Thyroid gland (tissue), 4 donors: ENCODE measurements at regions not wholly inside any gene's neighbourhood (a gene's known extent, or its start where the extent isn't known, plus 50 kb on each side); places are given as distances from the start of the nearest gene placed in this dataset.

ENCODE experiments used
- DNase-seq, 2 donors: peaks; one replicate each; pipeline ENCODE4 v3.0.0-alpha.2; 2019
- H3K27ac ChIP-seq, 3 donors: fragments of 200-600 bp; sonication (generic); 1 replicate in 2 of 3; 2 replicates in 1 of 3; pipeline ENCODE4 v1.5.1; 2016 to 2019; ENCODE audit warnings: mild to moderate bottlenecking in 1 of 3, moderate library complexity in 1 of 3
- H3K27me3 ChIP-seq: fragments of 200-600 bp; sonication (generic); one replicate; pipeline ENCODE4 v1.5.1; 2019
- H3K36me3 ChIP-seq, 2 donors: fragments of 200-600 bp; sonication (generic); one replicate each; pipeline ENCODE4 v1.5.1; 2016 to 2019
- H3K4me1 ChIP-seq, 2 donors: fragments of 200-600 bp; sonication (generic); one replicate each; pipeline ENCODE4 v1.5.1; 2017 to 2019
- H3K4me3 ChIP-seq, 3 donors: fragments of 200-600 bp; sonication (generic); replicated peaks in 1 of 3; 1 replicate in 2 of 3; 2 replicates in 1 of 3; pipeline ENCODE4 v1.5.1; 2016; ENCODE audit warnings: mild to moderate bottlenecking in 1 of 3
- H3K9me3 ChIP-seq: fragments of 200-600 bp; sonication (generic); one replicate; pipeline ENCODE4 v1.5.1; 2017
- POLR2A ChIP-seq, 2 donors: fragments of 450-650 bp; IDR thresholded peaks; one replicate each; pipeline ENCODE4 v1.6.1; 2017; ENCODE audit warnings: antibody characterized with exemption in 2 of 2, mild to moderate bottlenecking in 2 of 2, moderate library complexity in 1 of 2
- WGBS, 2 donors: methylation state at CpG; one replicate each; pipeline ENCODE4 v1.1.5; 2017; 5-methylcytosine and 5-hydroxymethylcytosine counted together
- intact Hi-C: fragments of 100-400 bp; cut with DNase I; formaldehyde crosslinking; loops from one replicate; pipeline ENCODE4 v1.15.1; 2023
- TF ChIP-seq, protein P1 (sequence below), 6 experiments: fragments of 200-600 bp in 3 of 6; fragments of 450-650 bp in 3 of 6; sonication (generic) in 3 of 6; IDR thresholded peaks; one replicate each; pipeline ENCODE4 v1.5.1; 2016 to 2019; ENCODE audit warnings: antibody characterized with exemption in 6 of 6, mild to moderate bottlenecking in 2 of 6, inconsistent platforms in 1 of 6, moderate library complexity in 1 of 6

DNA sequence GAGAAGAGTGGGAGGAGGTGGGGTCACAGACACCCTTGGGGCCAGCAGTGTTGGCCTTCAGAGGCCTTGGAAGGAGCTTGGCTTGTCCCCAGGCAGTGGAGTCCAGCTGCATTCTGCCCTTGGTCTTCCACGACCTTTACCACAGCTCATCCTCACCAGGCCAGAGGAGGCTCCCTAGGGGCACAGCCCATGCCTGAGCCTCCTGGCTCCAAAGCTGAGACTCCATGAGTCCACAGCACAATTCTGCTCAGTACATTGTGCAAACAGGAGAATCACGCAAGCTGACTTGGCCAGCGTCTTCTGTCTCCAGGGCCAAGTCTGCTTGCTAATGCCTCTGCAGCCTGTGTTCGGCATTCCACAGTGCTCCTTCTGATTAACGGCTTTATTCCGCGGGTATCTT lies 337.2 kb downstream of the SMOC2 start:
- no peaks in the 10 kb centered on the region for H3K27me3 ChIP-seq
- DNase-seq, result peak in 1 of 2 donors; percentile 3
- H3K27ac ChIP-seq, result no peak overlapping the region
- no peaks in the 10 kb centered on the region for H3K9me3 ChIP-seq
- 68 to 69% methylated on average over 7 of the region's 7 CpGs for WGBS, 2 donors
- no peak overlapping the region for H3K4me3 ChIP-seq
- H3K4me1 ChIP-seq, result no peaks in the 10 kb centered on the region
- TF ChIP-seq POLR2A (IDR thresholded peaks at IDR 0.05), result no peak
- TF ChIP-seq, protein P1, sequence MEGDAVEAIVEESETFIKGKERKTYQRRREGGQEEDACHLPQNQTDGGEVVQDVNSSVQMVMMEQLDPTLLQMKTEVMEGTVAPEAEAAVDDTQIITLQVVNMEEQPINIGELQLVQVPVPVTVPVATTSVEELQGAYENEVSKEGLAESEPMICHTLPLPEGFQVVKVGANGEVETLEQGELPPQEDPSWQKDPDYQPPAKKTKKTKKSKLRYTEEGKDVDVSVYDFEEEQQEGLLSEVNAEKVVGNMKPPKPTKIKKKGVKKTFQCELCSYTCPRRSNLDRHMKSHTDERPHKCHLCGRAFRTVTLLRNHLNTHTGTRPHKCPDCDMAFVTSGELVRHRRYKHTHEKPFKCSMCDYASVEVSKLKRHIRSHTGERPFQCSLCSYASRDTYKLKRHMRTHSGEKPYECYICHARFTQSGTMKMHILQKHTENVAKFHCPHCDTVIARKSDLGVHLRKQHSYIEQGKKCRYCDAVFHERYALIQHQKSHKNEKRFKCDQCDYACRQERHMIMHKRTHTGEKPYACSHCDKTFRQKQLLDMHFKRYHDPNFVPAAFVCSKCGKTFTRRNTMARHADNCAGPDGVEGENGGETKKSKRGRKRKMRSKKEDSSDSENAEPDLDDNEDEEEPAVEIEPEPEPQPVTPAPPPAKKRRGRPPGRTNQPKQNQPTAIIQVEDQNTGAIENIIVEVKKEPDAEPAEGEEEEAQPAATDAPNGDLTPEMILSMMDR (IDR thresholded peaks at IDR 0.05), result no peak
- intact Hi-C loops, result no loop called here
- no peaks in the 10 kb centered on the region for H3K36me3 ChIP-seq

DNA sequence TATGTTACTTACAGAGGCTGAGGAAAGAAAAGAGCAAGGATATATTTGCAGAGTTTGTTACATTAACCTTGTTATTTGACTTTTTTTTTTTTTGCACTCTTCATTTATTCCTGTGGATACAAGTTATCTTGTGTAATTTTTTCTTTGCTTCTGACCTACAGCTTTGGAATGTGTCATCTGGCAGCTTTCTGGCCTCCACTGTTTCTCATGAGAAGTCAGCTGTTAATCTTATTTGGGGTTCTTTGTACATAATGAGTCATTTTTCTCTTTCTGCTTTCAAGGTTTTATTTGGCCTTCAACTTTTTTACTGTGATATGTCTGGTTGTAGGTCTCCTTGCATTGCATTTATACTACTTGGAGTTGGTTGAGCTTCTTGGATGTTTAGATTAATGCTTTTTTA lies 333.4 kb downstream of the SMOC2 start:
- TF ChIP-seq, protein P1 (IDR thresholded peaks at IDR 0.05), result no peak
- TF ChIP-seq POLR2A (IDR thresholded peaks at IDR 0.05), result no peak
- Histone ChIP-seq H3K36me3 (no peaks in the 10 kb centered on the region), H3K27me3 (no peaks in the 10 kb centered on the region), H3K27ac (no peak overlapping the region), H3K4me1 (no peaks in the 10 kb centered on the region), H3K9me3 (no peaks in the 10 kb centered on the region), H3K4me3 (no peak overlapping the region)
- intact Hi-C loops, result no loop called here
- no peak for DNase-seq

DNA sequence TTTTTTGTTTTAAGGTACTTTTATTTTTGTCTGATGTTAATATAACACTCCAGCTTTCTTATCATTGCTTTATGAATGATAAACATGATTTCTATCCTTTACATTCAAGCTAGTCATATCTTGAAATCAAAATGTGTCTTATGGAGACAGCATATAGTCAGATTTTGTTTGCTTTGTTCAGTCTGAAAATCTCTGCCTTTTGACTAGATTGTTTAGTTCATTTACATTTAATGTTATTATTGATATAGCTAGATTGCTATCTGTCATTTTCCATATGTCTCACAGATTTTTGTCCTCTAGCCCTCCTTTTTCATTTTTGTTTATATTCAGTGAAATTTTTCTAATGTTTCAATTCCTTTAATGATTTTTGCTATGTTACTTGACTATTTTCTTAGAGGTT lies 332.8 kb downstream of the SMOC2 start:
- Histone ChIP-seq H3K4me3 (no peak overlapping the region), H3K9me3 (no peaks in the 10 kb centered on the region), H3K36me3 (no peaks in the 10 kb centered on the region), H3K4me1 (no peaks in the 10 kb centered on the region), H3K27me3 (no peaks in the 10 kb centered on the region), H3K27ac (no peak overlapping the region)
- DNase-seq, result no peak
- no peak for TF ChIP-seq POLR2A (IDR thresholded peaks at IDR 0.05)
- TF ChIP-seq, protein P1 (IDR thresholded peaks at IDR 0.05), result no peak
- intact Hi-C loops, result no loop called here

DNA sequence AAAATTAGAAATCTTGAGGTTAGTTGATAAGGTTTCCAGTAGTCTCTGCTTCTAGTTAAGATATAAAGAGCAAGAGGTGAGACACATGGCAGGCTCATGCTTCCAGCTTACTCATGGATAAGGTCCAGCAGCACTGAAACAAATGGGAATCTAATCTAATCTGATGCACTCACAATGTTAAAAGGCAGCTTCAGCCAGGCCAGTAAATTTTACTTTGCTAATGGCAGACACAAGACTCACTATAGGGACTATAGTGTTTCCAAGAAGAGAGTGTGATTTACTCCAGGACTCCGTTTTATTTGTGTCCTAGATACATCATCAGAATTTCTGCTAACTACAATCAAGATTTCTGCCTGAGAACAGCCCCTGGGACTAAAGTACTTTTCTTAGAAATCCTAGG lies 324.8 kb downstream of the SMOC2 start:
- 19 to 32% methylated on average over 1 of the region's 1 CpG for WGBS, 2 donors
- Histone ChIP-seq H3K27me3 (no peaks in the 10 kb centered on the region), H3K27ac (no peak overlapping the region), H3K4me3 (no peak overlapping the region), H3K36me3 (no peaks in the 10 kb centered on the region), H3K9me3 (no peaks in the 10 kb centered on the region), H3K4me1 (no peaks in the 10 kb centered on the region)
- DNase-seq, result no peak
- intact Hi-C loops, result no loop called here
- no peak for TF ChIP-seq POLR2A (IDR thresholded peaks at IDR 0.05)
- TF ChIP-seq, protein P1 (IDR thresholded peaks at IDR 0.05), result no peak

DNA sequence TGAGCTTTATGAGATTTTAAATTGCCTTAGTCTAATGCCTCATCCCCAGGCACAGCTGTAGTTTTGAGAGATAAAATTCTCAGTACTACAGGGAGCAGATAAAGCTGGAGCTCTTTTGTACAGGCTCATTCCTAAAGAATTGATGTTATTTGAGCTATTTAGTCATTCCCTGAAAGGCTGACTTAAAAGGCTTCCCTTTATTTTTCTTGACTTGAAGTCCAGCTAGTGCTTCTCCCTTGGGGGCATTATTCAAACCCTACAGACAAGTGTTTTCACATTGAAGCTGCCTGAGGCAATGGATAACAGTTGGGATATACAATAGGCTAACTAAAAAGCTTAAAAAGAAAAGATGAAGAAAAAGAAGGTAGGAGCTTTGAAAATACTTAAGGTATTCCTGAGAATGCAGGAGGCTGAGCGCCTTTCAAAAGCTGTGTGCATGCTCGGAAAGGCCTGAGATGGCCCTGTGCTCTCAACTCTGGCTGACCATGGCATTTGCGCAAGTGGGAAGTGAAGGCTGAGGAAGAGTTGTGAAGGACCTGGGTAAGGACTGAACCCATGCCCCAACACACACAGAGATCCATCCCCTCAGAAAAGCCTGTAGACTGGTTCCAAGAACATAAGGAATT lies 315.1 kb downstream of the SMOC2 start:
- Histone ChIP-seq H3K36me3 (no peaks in the 10 kb centered on the region), H3K4me3 (no peak overlapping the region), H3K9me3 (no peaks in the 10 kb centered on the region), H3K27me3 (no peaks in the 10 kb centered on the region), H3K4me1 (no peaks in the 10 kb centered on the region), H3K27ac (no peak overlapping the region)
- intact Hi-C loops, result no loop called here
- TF ChIP-seq, protein P1 (IDR thresholded peaks at IDR 0.05), result no peak
- TF ChIP-seq POLR2A (IDR thresholded peaks at IDR 0.05), result no peak
- no peak for DNase-seq
- 82 to 85% methylated on average over 3 of the region's 3 CpGs for WGBS, 2 donors
